ENCODE measurements at regions not wholly inside any gene's neighbourhood (a gene's known extent, or its start where the extent isn't known, plus 50 kb on each side); places are given as distances from the start of the nearest gene placed in this dataset.
"Not testable (repeated sequence)": the region's sequence is repeated elsewhere in the genome, so short reads cannot be mapped to it uniquely, and the experiment has no call there.

DNA sequence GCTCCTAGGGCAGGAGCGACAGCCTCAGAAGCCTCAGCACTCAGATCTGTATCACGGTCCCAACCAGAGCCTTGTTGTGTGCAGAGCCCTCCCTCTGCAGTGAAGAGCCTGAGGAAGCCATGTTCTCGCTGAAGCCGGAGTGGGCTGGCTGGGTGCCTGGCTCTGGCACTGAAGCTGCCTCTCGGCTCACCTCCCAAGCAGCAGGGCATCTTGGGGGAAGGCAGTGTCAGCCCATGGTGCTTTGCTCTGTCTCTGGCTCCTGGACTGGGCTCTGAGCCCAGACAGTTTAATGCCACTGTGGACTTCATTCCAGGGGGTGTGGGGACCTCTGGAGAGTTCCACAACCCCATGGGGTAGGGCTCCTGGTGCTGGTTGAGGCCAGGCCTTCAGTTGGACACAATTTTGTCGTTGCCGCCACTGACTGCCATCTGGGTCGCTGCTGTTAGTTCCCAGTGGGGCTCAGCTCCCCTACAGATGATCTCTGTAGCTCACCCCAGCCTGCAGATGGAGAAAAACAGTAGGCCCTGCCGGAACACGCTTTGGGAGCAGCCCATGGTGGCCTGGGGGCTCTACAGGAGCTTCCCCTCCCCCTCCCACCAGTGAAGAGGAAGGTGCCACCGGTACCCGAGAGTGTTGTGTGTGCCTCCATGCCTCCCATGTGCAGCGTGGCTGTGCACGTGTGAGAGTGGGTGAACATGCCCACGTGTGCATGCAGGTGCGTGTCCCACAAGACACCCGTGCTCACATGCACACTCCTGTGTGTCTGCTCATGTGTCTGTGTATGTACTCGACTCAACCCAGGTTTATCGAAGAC, 86.5 kb upstream of the B3GAT1 start:
- TF ChIP-seq OSR1 (CRISPR knock-in tag; IDR thresholded peaks at IDR 0.05): no peak
- TF ChIP-seq, protein P1, sequence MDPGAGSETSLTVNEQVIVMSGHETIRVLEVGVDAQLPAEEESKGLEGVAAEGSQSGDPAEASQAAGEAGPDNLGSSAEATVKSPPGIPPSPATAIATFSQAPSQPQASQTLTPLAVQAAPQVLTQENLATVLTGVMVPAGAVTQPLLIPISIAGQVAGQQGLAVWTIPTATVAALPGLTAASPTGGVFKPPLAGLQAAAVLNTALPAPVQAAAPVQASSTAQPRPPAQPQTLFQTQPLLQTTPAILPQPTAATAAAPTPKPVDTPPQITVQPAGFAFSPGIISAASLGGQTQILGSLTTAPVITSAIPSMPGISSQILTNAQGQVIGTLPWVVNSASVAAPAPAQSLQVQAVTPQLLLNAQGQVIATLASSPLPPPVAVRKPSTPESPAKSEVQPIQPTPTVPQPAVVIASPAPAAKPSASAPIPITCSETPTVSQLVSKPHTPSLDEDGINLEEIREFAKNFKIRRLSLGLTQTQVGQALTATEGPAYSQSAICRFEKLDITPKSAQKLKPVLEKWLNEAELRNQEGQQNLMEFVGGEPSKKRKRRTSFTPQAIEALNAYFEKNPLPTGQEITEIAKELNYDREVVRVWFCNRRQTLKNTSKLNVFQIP (CRISPR knock-in tag; IDR thresholded peaks at IDR 0.05; ENCODE audit: borderline replicate concordance, low read depth): no peak
- TF ChIP-seq ZNF70 (CRISPR knock-in tag; IDR thresholded peaks at IDR 0.05): no peak
- TF ChIP-seq, protein P2, sequence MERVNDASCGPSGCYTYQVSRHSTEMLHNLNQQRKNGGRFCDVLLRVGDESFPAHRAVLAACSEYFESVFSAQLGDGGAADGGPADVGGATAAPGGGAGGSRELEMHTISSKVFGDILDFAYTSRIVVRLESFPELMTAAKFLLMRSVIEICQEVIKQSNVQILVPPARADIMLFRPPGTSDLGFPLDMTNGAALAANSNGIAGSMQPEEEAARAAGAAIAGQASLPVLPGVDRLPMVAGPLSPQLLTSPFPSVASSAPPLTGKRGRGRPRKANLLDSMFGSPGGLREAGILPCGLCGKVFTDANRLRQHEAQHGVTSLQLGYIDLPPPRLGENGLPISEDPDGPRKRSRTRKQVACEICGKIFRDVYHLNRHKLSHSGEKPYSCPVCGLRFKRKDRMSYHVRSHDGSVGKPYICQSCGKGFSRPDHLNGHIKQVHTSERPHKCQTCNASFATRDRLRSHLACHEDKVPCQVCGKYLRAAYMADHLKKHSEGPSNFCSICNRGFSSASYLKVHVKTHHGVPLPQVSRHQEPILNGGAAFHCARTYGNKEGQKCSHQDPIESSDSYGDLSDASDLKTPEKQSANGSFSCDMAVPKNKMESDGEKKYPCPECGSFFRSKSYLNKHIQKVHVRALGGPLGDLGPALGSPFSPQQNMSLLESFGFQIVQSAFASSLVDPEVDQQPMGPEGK (CRISPR knock-in tag; IDR thresholded peaks at IDR 0.05; ENCODE audit: borderline replicate concordance): no peak
- TF ChIP-seq ISL1 (CRISPR knock-in tag; IDR thresholded peaks at IDR 0.05): no peak
- no peak for TF ChIP-seq ZFP3 (CRISPR knock-in tag; IDR thresholded peaks at IDR 0.05)
- TF ChIP-seq, protein P3, sequence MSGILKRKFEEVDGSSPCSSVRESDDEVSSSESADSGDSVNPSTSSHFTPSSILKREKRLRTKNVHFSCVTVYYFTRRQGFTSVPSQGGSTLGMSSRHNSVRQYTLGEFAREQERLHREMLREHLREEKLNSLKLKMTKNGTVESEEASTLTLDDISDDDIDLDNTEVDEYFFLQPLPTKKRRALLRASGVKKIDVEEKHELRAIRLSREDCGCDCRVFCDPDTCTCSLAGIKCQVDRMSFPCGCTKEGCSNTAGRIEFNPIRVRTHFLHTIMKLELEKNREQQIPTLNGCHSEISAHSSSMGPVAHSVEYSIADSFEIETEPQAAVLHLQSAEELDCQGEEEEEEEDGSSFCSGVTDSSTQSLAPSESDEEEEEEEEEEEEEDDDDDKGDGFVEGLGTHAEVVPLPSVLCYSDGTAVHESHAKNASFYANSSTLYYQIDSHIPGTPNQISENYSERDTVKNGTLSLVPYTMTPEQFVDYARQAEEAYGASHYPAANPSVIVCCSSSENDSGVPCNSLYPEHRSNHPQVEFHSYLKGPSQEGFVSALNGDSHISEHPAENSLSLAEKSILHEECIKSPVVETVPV (CRISPR knock-in tag; IDR thresholded peaks at IDR 0.05): no peak
- no peak for TF ChIP-seq CSDC2 (CRISPR knock-in tag; IDR thresholded peaks at IDR 0.05)
- TF ChIP-seq TCF4 (CRISPR knock-in tag; IDR thresholded peaks at IDR 0.05; ENCODE audit: borderline replicate concordance): no peak
- TF ChIP-seq ESRRG (CRISPR knock-in tag; IDR thresholded peaks at IDR 0.05): no peak
- TF ChIP-seq ZC3H10 (CRISPR knock-in tag; IDR thresholded peaks at IDR 0.05): no peak
- TF ChIP-seq, protein P4, sequence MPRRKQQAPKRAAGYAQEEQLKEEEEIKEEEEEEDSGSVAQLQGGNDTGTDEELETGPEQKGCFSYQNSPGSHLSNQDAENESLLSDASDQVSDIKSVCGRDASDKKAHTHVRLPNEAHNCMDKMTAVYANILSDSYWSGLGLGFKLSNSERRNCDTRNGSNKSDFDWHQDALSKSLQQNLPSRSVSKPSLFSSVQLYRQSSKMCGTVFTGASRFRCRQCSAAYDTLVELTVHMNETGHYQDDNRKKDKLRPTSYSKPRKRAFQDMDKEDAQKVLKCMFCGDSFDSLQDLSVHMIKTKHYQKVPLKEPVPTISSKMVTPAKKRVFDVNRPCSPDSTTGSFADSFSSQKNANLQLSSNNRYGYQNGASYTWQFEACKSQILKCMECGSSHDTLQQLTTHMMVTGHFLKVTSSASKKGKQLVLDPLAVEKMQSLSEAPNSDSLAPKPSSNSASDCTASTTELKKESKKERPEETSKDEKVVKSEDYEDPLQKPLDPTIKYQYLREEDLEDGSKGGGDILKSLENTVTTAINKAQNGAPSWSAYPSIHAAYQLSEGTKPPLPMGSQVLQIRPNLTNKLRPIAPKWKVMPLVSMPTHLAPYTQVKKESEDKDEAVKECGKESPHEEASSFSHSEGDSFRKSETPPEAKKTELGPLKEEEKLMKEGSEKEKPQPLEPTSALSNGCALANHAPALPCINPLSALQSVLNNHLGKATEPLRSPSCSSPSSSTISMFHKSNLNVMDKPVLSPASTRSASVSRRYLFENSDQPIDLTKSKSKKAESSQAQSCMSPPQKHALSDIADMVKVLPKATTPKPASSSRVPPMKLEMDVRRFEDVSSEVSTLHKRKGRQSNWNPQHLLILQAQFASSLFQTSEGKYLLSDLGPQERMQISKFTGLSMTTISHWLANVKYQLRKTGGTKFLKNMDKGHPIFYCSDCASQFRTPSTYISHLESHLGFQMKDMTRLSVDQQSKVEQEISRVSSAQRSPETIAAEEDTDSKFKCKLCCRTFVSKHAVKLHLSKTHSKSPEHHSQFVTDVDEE (CRISPR knock-in tag; IDR thresholded peaks at IDR 0.05): no peak
- TF ChIP-seq ZFP30 (CRISPR knock-in tag; IDR thresholded peaks at IDR 0.05): no peak
- no peak for TF ChIP-seq ZNF565 (CRISPR knock-in tag; conservative IDR thresholded peaks at IDR 0.05; ENCODE audit: low read depth)
- no peak for TF ChIP-seq BACH2 (CRISPR knock-in tag; IDR thresholded peaks at IDR 0.05; ENCODE audit: borderline replicate concordance)
- TF ChIP-seq PPARA (CRISPR knock-in tag; IDR thresholded peaks at IDR 0.05; ENCODE audit: borderline replicate concordance): no peak
- TF ChIP-seq SNAI2 (CRISPR knock-in tag; IDR thresholded peaks at IDR 0.05): no peak
- TF ChIP-seq, protein P5, sequence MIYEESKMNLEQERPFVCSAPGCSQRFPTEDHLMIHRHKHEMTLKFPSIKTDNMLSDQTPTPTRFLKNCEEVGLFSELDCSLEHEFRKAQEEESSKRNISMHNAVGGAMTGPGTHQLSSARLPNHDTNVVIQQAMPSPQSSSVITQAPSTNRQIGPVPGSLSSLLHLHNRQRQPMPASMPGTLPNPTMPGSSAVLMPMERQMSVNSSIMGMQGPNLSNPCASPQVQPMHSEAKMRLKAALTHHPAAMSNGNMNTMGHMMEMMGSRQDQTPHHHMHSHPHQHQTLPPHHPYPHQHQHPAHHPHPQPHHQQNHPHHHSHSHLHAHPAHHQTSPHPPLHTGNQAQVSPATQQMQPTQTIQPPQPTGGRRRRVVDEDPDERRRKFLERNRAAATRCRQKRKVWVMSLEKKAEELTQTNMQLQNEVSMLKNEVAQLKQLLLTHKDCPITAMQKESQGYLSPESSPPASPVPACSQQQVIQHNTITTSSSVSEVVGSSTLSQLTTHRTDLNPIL (CRISPR knock-in tag; IDR thresholded peaks at IDR 0.05; ENCODE audit: low read depth): no peak
- ATAC-seq: no peak

DNA sequence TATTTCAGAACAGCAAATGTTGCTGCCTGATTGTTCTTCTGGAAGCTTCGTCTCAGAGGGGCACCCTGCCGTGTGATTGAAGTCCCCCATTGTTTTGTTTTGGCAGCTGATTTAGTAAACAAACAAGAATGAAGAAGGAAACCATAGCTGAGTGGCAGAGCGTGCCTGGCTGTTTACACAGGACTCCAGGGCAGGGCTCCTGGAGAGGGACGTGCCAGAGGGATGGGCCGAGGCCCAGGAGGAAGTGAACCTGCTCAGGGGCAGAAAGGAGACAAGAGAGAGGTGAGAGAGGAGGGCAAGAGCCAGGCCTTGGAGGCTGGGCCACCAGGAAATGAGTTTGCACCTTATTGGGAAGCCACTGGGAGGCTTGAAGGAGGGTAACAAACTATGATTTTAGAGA, 85.5 kb upstream of the B3GAT1 start:
- no peak for ATAC-seq
- TF ChIP-seq ESRRG (CRISPR knock-in tag; IDR thresholded peaks at IDR 0.05) (no peak), TOX (CRISPR knock-in tag; IDR thresholded peaks at IDR 0.05; ENCODE audit: borderline replicate concordance) (no peak), ZNF565 (CRISPR knock-in tag; conservative IDR thresholded peaks at IDR 0.05; ENCODE audit: low read depth) (no peak), GLIS3 (CRISPR knock-in tag; IDR thresholded peaks at IDR 0.05) (no peak), ARNTL (CRISPR knock-in tag; IDR thresholded peaks at IDR 0.05; ENCODE audit: borderline replicate concordance, low read depth) (no peak)

DNA sequence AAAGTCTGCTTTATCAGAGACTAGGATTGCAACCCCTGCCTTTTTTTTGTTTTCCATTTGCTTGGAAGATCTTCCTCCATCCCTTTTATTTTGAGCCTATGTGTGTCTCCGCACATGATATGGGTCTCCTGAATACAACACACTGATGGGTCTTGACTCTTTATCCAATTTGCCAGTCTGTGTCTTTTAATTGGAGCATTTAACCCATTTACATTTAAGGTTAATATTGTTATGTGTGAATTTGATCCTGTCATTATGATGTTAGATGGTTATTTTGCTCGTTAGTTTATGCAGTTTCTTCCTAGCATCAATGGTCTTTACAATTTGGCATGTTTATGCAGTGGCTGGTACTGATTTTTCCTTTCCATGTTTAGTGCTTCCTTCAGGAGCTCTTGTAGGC, 84.0 kb upstream of the B3GAT1 start:
- ATAC-seq: not testable (repeated sequence)

DNA sequence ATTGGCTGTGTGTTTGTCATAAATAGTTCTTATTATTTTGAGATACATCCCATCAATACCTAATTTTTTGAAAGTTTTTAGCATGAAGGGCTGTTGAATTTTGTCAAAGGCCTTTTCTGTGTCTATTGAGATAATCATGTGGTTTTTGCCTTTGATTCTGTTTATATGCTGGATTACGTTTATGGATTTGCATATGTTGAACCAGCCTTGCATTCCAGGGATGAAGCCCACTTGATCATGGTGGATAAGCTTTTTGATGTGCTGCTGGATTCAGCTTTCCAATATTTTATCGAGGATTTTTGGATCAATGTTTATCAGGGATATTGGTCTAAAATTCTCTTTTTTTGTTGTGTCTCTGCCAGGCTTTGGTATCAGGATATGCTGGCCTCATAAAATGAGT, 82.4 kb upstream of the B3GAT1 start:
- ATAC-seq: not testable (repeated sequence)

DNA sequence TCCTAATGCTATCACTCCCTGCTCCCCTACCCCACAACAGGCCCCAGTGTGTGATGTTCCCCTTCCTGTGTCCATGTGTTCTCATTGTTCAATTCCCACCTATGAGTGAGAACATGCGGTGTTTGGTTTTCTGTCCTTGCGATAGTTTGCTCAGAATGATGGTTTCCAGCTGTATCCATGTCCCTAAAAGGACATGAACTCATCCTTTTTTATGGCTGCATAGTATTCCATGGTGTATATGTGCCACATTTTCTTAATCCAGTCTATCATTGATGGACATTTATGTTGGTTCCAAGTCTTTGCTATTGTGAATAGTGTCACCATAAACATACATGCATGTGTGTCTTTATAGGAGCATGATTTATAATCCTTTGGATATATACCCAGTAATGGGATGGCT, 80.4 kb upstream of the B3GAT1 start:
- not testable (repeated sequence) for ATAC-seq
